Right atrium auricular region (tissue), 2 donors: ENCODE measurements at regions not wholly inside any gene's neighbourhood (a gene's known extent, or its start where the extent isn't known, plus 50 kb on each side); places are given as distances from the start of the nearest gene placed in this dataset.
"Not testable (repeated sequence)": the region's sequence is repeated elsewhere in the genome, so short reads cannot be mapped to it uniquely, and the experiment has no call there.

Experiments
- DNase-seq: peaks from one replicate; pipeline ENCODE4 v3.0.0-alpha.2; 2019; ENCODE audit warnings: low spot score
- H3K27ac ChIP-seq, 2 donors: fragments of 200-600 bp; sonication (generic); 1 replicate in 1 of 2; 2 replicates in 1 of 2; pipeline ENCODE4 v1.5.1; 2016 to 2019
- H3K27me3 ChIP-seq, 2 donors: fragments of 200-600 bp; sonication (generic); one replicate each; pipeline versions ENCODE4 v1.5.1 to v1.6.0; 2017 to 2019
- H3K36me3 ChIP-seq: fragments of 200-600 bp; sonication (generic); one replicate; pipeline ENCODE4 v1.5.1; 2016
- H3K4me1 ChIP-seq, 2 donors: fragments of 200-600 bp; sonication (generic); one replicate each; pipeline versions ENCODE4 v1.5.1 to v1.6.0; 2017 to 2019
- H3K4me3 ChIP-seq, 2 donors: fragments of 200-600 bp; sonication (generic); 1 replicate in 1 of 2; 2 replicates in 1 of 2; pipeline ENCODE4 v1.5.1; 2017 to 2019; ENCODE audit warnings: mild to moderate bottlenecking in 1 of 2, moderate library complexity in 1 of 2
- H3K9me3 ChIP-seq, 2 donors: fragments of 200-600 bp; sonication (generic); one replicate each; pipeline ENCODE4 v1.5.1; 2019
- TF ChIP-seq, protein P1 (sequence below), 2 donors: fragments of 200-600 bp; sonication (generic); IDR thresholded peaks; one replicate each; pipeline ENCODE4 v1.5.1; 2019; ENCODE audit warnings: antibody characterized with exemption in 2 of 2

GRCh38 chr9:40991741-40992471 lies 136.6 kb downstream of the FOXD4L6 start:
- not testable (repeated sequence) for H3K9me3 ChIP-seq, H3K27me3 ChIP-seq, H3K36me3 ChIP-seq
- Histone ChIP-seq H3K4me3 (peak overlapping the region; percentile 73 to 98), H3K4me1 (peaks cover 0 to 18% of the 10 kb centered on the region in 2 donors), H3K27ac (peak overlapping the region; percentile 88 to 92)
- TF ChIP-seq, protein P1, sequence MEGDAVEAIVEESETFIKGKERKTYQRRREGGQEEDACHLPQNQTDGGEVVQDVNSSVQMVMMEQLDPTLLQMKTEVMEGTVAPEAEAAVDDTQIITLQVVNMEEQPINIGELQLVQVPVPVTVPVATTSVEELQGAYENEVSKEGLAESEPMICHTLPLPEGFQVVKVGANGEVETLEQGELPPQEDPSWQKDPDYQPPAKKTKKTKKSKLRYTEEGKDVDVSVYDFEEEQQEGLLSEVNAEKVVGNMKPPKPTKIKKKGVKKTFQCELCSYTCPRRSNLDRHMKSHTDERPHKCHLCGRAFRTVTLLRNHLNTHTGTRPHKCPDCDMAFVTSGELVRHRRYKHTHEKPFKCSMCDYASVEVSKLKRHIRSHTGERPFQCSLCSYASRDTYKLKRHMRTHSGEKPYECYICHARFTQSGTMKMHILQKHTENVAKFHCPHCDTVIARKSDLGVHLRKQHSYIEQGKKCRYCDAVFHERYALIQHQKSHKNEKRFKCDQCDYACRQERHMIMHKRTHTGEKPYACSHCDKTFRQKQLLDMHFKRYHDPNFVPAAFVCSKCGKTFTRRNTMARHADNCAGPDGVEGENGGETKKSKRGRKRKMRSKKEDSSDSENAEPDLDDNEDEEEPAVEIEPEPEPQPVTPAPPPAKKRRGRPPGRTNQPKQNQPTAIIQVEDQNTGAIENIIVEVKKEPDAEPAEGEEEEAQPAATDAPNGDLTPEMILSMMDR (IDR thresholded peaks at IDR 0.05) = peak; percentile 93 to 99
- peak; percentile 98 for DNase-seq

GRCh38 chr9:40991100-40991740 lies 137.3 kb downstream of the FOXD4L6 start:
- Histone ChIP-seq H3K27ac (peak overlapping the region; percentile 88 to 92), H3K4me3 (peak overlapping the region; percentile 73 to 98), H3K4me1 (peaks cover 0 to 18% of the 10 kb centered on the region in 2 donors)
- H3K9me3 ChIP-seq, H3K27me3 ChIP-seq, H3K36me3 ChIP-seq, DNase-seq: not testable (repeated sequence)

DNA sequence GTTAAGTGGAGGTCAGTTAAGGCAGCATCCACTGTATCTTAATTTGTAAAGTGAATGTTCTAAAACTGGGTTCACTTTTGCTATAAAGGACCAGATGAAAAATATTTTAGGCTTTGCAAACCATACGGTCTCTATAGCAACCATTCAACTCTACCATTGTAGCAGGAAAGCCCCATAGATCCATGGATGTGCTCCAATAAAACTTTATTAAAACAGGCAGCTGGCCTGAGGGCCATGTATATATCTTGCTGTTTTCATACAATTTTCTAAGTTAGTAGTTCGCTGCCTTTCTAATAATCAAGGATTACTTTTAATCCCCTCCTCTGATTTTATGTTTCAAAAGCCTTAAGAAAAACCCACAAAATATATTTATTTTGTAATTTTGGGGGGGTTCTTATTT lies 142.1 kb downstream of the FOXD4L6 start:
- not testable (repeated sequence) for DNase-seq, H3K4me1 ChIP-seq, H3K4me3 ChIP-seq, H3K9me3 ChIP-seq, H3K27me3 ChIP-seq, H3K36me3 ChIP-seq, H3K27ac ChIP-seq

DNA sequence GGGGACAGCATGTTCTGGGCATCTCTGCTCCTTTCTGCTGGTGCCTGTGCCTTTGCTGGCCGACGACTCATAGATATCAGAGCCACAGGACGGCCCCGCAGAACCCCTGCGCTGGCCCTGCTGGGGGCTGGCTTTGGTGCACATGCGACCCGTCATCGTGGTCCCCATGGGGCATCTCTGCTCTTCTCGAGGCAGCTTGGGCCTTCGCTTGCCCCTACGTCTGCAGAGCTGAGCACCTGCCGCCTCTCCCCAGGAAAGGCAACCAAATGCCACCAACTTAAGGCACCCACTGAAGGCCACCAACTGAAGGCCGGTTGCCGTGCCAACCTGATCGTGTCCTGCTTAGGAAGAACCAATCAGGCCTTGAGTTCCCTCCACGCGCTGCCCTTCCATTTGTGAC lies 153.1 kb downstream of the FOXD4L6 start:
- not testable (repeated sequence) for H3K27ac ChIP-seq, H3K4me1 ChIP-seq, H3K36me3 ChIP-seq, DNase-seq, H3K9me3 ChIP-seq, H3K27me3 ChIP-seq, H3K4me3 ChIP-seq

DNA sequence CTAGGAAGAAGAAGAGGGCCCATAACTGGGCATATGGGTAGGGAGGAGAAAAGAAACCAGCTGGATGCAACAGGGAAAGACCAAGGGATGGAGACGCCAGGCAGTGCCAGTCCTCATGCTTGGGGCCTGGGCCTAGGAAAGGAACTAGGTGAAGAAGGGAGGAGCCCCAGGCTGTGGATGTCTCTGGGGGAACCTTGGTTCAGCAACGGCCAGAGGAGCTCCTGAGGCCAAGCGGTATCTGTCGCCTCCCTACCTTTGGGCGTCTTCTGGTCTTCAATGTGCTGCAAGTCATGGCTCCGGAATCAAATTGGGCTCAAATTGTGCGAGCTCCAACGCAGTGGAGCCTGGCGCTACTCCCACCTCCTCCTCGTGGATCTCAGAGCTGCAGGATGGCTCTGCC lies 153.6 kb downstream of the FOXD4L6 start:
- DNase-seq = not testable (repeated sequence)

GRCh38 chr9:40971773-40972172 lies 156.7 kb downstream of the FOXD4L6 start:
- not testable (repeated sequence) for H3K4me1 ChIP-seq, H3K4me3 ChIP-seq, H3K27me3 ChIP-seq, H3K27ac ChIP-seq, H3K9me3 ChIP-seq, H3K36me3 ChIP-seq, DNase-seq

More for the DNA sequence above, 153.6 kb downstream of the FOXD4L6 start:
- H3K36me3 ChIP-seq, H3K4me3 ChIP-seq, H3K9me3 ChIP-seq, H3K27me3 ChIP-seq, H3K4me1 ChIP-seq, H3K27ac ChIP-seq: not testable (repeated sequence)

DNA sequence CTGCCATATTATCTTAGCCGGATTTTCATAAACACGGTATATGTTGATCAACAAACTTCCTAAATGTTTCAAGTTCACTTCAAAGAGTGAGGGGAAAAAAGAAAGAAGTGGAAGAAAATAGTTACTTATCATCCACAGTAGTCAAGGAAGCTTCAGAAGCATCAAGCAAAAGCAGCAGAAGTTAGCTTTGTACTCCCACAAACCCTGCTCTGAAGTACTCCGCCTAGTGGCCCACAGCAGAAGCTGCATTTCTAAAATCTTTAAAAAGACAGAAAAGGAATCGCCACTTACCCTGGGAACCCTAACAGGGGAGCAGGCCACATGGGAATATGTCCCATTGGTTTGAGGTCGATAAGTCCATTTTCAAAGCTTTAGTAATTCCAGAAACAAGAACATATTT lies 158.1 kb downstream of the FOXD4L6 start:
- H3K4me3 ChIP-seq, H3K27ac ChIP-seq, H3K36me3 ChIP-seq, DNase-seq, H3K4me1 ChIP-seq, H3K27me3 ChIP-seq, H3K9me3 ChIP-seq: not testable (repeated sequence)
- TF ChIP-seq, protein P1 (IDR thresholded peaks at IDR 0.05) = peak; percentile 22 to 50

- not testable (repeated sequence) for H3K27me3 ChIP-seq, H3K4me1 ChIP-seq, H3K27ac ChIP-seq, H3K4me3 ChIP-seq, DNase-seq, H3K36me3 ChIP-seq, H3K9me3 ChIP-seq
- TF ChIP-seq, protein P1 (IDR thresholded peaks at IDR 0.05) = peak in 1 of 2 donors; percentile 31
These were observed 166.0 kb downstream of the FOXD4L6 start for GRCh38 chr9:40962461-40962860.

GRCh38 chr9:40951876-40952494 lies 176.5 kb downstream of the FOXD4L6 start:
- not testable (repeated sequence) for DNase-seq, H3K27me3 ChIP-seq, H3K36me3 ChIP-seq, H3K27ac ChIP-seq, H3K4me1 ChIP-seq, H3K9me3 ChIP-seq, H3K4me3 ChIP-seq

DNA sequence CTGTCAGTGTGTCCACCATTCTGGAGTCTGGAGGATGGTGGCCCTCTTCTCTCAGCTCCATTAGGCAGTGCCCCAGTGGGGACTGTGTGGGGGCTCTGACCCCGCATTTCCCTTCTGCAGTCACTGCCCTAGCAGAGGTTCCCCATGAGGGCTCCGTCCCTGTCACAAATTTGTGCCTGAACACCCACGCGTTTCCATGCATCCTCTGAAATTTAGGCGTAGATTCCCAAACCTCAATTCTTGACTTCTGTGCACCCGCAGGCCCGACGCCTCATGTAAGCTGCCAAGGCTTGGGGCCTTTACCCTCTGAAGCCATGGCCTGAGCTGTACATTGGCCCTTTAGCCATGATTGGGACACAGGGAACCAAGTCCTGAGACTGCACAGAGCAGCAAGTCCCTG lies 182.3 kb downstream of the FOXD4L6 start:
- not testable (repeated sequence) for H3K4me3 ChIP-seq, H3K27me3 ChIP-seq, H3K36me3 ChIP-seq, DNase-seq, H3K27ac ChIP-seq, H3K9me3 ChIP-seq
- peaks cover 0 to 10% of the 10 kb centered on the region in 2 donors for H3K4me1 ChIP-seq

- H3K27me3 ChIP-seq, H3K36me3 ChIP-seq, H3K4me3 ChIP-seq, H3K27ac ChIP-seq, DNase-seq, H3K9me3 ChIP-seq, H3K4me1 ChIP-seq: not testable (repeated sequence)
These were observed 185.8 kb downstream of the FOXD4L6 start for GRCh38 chr9:40942730-40943129.

- H3K36me3 ChIP-seq, H3K4me3 ChIP-seq, H3K27me3 ChIP-seq, H3K4me1 ChIP-seq, DNase-seq, H3K9me3 ChIP-seq, H3K27ac ChIP-seq: not testable (repeated sequence)
These were observed 188.6 kb downstream of the FOXD4L6 start for GRCh38 chr9:40939888-40940209.
